CD4-positive, alpha-beta memory T cell (primary cell): ENCODE measurements at regions not wholly inside any gene's neighbourhood (a gene's known extent, or its start where the extent isn't known, plus 50 kb on each side); places are given as distances from the start of the nearest gene placed in this dataset.

Experiments used
- CTCF ChIA-PET: fragments of 350-600 bp; sonication (Branson Sonifier 250); formaldehyde crosslinking; loops from one replicate; lab custom pipeline; 2021; ENCODE audit warnings: inconsistent platforms; ENCODE audit not compliant: partially characterized antibody; lab: Charles Lee
- POLR2A ChIA-PET: fragments of 350-600 bp; sonication (Branson Sonifier 250); formaldehyde crosslinking; loops from one replicate; lab custom pipeline; 2021; ENCODE audit not compliant: partially characterized antibody; lab: Charles Lee
- DNase-seq, 5 donors: peaks; one replicate each; pipeline versions ENCODE4 v3.0.0 to v3.0.0-alpha.2; 2020 to 2022; ENCODE audit warnings: mixed read lengths in 1 of 5
- H3K27ac ChIP-seq: one replicate; pipeline ENCODE4 v1.7.0; 2013; ENCODE audit warnings: low read depth, low read length
- H3K27me3 ChIP-seq: 2 replicates; pipeline ENCODE4 v1.7.0; 2013; ENCODE audit warnings: mild to moderate bottlenecking, low read length, moderate library complexity; ENCODE audit not compliant: insufficient read depth
- H3K36me3 ChIP-seq: 2 replicates; pipeline ENCODE4 v1.7.0; 2013; ENCODE audit warnings: mild to moderate bottlenecking, low read length, moderate library complexity; ENCODE audit not compliant: insufficient read depth
- H3K4me1 ChIP-seq: 2 replicates; pipeline ENCODE4 v1.7.0; 2013; ENCODE audit warnings: mild to moderate bottlenecking, low read length, moderate library complexity; ENCODE audit not compliant: insufficient read depth
- H3K4me3 ChIP-seq, 2 donors: one replicate each; pipeline ENCODE4 v1.7.0; 2013; ENCODE audit warnings: low read length in 2 of 2, mild to moderate bottlenecking in 1 of 2
- H3K9me3 ChIP-seq, 2 donors: one replicate each; pipeline ENCODE4 v1.7.0; 2013; ENCODE audit warnings: low read length in 2 of 2, control low read depth in 1 of 2; ENCODE audit not compliant: control insufficient read depth in 1 of 2
- H3K27ac Mint-ChIP-seq, 7 donors: one replicate each; pipeline ENCODE4 v1.8.0; 2020 to 2021; ENCODE audit warnings: mixed read lengths in 7 of 7, mild to moderate bottlenecking in 6 of 7, inconsistent platforms in 3 of 7, moderate library complexity in 3 of 7
- H3K27me3 Mint-ChIP-seq, 2 donors: one replicate each; pipeline ENCODE4 v1.8.0; 2020 to 2021; ENCODE audit warnings: mixed read lengths in 2 of 2
- H3K36me3 Mint-ChIP-seq, 2 donors: one replicate each; pipeline ENCODE4 v1.8.0; 2020 to 2021; ENCODE audit warnings: mixed read lengths in 2 of 2, inconsistent platforms in 1 of 2, mild to moderate bottlenecking in 1 of 2
- H3K4me1 Mint-ChIP-seq, 4 donors: one replicate each; pipeline ENCODE4 v1.8.0; 2020 to 2021; ENCODE audit warnings: mixed read lengths in 4 of 4, mild to moderate bottlenecking in 1 of 4
- H3K4me3 Mint-ChIP-seq, 8 donors: one replicate each; pipeline ENCODE4 v1.8.0; 2020 to 2021; ENCODE audit warnings: mixed read lengths in 8 of 8, mild to moderate bottlenecking in 7 of 8, moderate library complexity in 6 of 8, inconsistent platforms in 3 of 8
- H3K9me3 Mint-ChIP-seq, 8 donors: one replicate each; pipeline ENCODE4 v1.8.0; 2020 to 2021; ENCODE audit warnings: mixed read lengths in 8 of 8, mild to moderate bottlenecking in 5 of 8, inconsistent platforms in 3 of 8, moderate library complexity in 1 of 8
- intact Hi-C: fragments of 100-400 bp; cut with micrococcal nuclease; formaldehyde crosslinking; loops from one replicate; pipeline ENCODE4 v1.15.1; 2023

GRCh38 chr6:24987446-24988115 is 51.8 kb upstream of the RIPOR2 start:
- DNase-seq = no peak
- Mint-ChIP-seq H3K4me3 (peak overlapping the region in 3 of 8 donors; percentile 15 to 32 (median 25)), H3K27ac (peak overlapping the region in 1 of 7 donors; percentile 11), H3K4me1 (peaks cover 53 to 85% (median 74%) of the 10 kb centered on the region in 4 donors), H3K27me3 (no peaks in the 10 kb centered on the region), H3K9me3 (peaks cover 0 to 7% (median 5%) of the 10 kb centered on the region in 8 donors), H3K36me3 (peaks cover 26 to 39% of the 10 kb centered on the region in 2 donors)
- H3K4me3 ChIP-seq = no peak overlapping the region
- H3K9me3 ChIP-seq = no peaks in the 10 kb centered on the region
- CTCF ChIA-PET = interaction anchor here (0.9 to 11.9 kb wide), 6 partner anchors 13 to 131 kb away, joined by 3 to 153 read pairs (median 4); partner anchors contain the start of gene RIPOR2
- intact Hi-C loops = no loop called here
- no peaks in the 10 kb centered on the region for H3K36me3 ChIP-seq
- H3K27ac ChIP-seq = no peak overlapping the region
- POLR2A ChIA-PET = interaction anchor here (0.6 to 19.9 kb wide), 10 partner anchors 8 to 163 kb away, joined by 3 to 486 read pairs (median 5); partner anchors contain the start of gene RIPOR2
- H3K27me3 ChIP-seq = no peaks in the 10 kb centered on the region
- H3K4me1 ChIP-seq = peaks cover 70% of the 10 kb centered on the region

- H3K4me1 Mint-ChIP-seq = peaks cover 57 to 88% (median 74%) of the 10 kb centered on the region in 4 donors
These were observed 52.8 kb upstream of the RIPOR2 start for GRCh38 chr6:24988562-24988961.

DNA sequence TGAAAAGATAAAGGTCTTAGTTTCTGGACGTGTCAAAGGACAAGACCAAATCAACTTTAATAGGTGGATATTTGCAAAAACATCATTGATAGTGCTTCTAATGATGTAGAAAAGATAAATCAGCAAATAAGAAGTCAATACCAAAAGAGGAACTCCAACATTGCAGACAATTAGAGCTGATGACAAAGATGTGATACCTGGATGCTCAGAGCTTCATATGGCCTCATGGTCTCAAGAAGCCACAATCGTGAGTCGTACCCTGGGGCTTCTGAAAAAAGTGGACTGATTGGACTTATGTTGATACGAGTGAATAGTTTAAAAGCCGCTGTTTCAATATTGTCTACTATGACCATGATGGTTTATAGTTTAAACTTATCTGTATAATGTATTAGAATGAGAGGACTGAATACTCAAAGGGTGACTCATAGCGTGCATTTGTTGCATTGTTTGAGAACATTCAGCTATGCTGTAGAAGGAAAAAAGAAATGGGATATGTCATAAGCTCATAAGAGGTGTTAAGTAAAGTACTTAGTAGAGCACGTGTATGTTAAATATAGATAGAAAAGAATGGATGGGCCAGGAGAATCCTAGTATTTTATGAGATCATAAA is 54.6 kb upstream of the RIPOR2 start:
- ChIA-PET CTCF (interaction anchor here (0.8 to 8.3 kb wide), 28 partner anchors 12 to 144 kb away, joined by 3 to 367 read pairs (median 21); partner anchors contain the start of gene RIPOR2), POLR2A (interaction anchor here (0.8 to 19.9 kb wide), 18 partner anchors 10 to 132 kb away, joined by 3 to 486 read pairs (median 19); partner anchors contain the start of gene RIPOR2)
- H3K9me3 Mint-ChIP-seq = peaks cover 0 to 9% (median 5%) of the 10 kb centered on the region in 8 donors
- DNase-seq = no peak
- H3K4me3 Mint-ChIP-seq = peak overlapping the region in 4 of 8 donors; percentile 4 to 83 (median 30)
- H3K27me3 ChIP-seq = no peaks in the 10 kb centered on the region
- H3K4me1 ChIP-seq = peaks cover 74% of the 10 kb centered on the region
- intact Hi-C loops = no loop called here
- no peaks in the 10 kb centered on the region for H3K36me3 ChIP-seq
- H3K4me3 ChIP-seq = no peak overlapping the region
- peak overlapping the region in 6 of 7 donors; percentile 23 to 86 (median 65) for H3K27ac Mint-ChIP-seq
- H3K9me3 ChIP-seq = no peaks in the 10 kb centered on the region
- no peak overlapping the region for H3K27ac ChIP-seq
- H3K36me3 Mint-ChIP-seq = peaks cover 21 to 42% of the 10 kb centered on the region in 2 donors
- no peaks in the 10 kb centered on the region for H3K27me3 Mint-ChIP-seq
- peaks cover 64 to 88% (median 77%) of the 10 kb centered on the region in 4 donors for H3K4me1 Mint-ChIP-seq

More at GRCh38 chr6:24988562-24988961, 52.8 kb upstream of the RIPOR2 start:
- Histone ChIP-seq H3K4me1 (peaks cover 70% of the 10 kb centered on the region), H3K9me3 (no peaks in the 10 kb centered on the region), H3K27ac (no peak overlapping the region), H3K27me3 (no peaks in the 10 kb centered on the region), H3K4me3 (no peak overlapping the region), H3K36me3 (no peaks in the 10 kb centered on the region)
- peak overlapping the region in 1 of 8 donors; percentile 41 for H3K4me3 Mint-ChIP-seq
- ChIA-PET CTCF (interaction anchor here (0.9 to 11.9 kb wide), 7 partner anchors 10 to 132 kb away, joined by 4 to 367 read pairs (median 18); partner anchors contain the start of gene RIPOR2), POLR2A (interaction anchor here (1.2 to 19.9 kb wide), 7 partner anchors 9 to 63 kb away, joined by 3 to 486 read pairs (median 8); partner anchors contain the start of gene RIPOR2)
- peaks cover 0 to 7% (median 5%) of the 10 kb centered on the region in 8 donors for H3K9me3 Mint-ChIP-seq
- H3K27ac Mint-ChIP-seq = peak overlapping the region in 3 of 7 donors; percentile 1 to 56 (median 49)
- intact Hi-C loops = no loop called here
- DNase-seq = no peak
- no peaks in the 10 kb centered on the region for H3K27me3 Mint-ChIP-seq
- peaks cover 26 to 39% of the 10 kb centered on the region in 2 donors for H3K36me3 Mint-ChIP-seq

DNA sequence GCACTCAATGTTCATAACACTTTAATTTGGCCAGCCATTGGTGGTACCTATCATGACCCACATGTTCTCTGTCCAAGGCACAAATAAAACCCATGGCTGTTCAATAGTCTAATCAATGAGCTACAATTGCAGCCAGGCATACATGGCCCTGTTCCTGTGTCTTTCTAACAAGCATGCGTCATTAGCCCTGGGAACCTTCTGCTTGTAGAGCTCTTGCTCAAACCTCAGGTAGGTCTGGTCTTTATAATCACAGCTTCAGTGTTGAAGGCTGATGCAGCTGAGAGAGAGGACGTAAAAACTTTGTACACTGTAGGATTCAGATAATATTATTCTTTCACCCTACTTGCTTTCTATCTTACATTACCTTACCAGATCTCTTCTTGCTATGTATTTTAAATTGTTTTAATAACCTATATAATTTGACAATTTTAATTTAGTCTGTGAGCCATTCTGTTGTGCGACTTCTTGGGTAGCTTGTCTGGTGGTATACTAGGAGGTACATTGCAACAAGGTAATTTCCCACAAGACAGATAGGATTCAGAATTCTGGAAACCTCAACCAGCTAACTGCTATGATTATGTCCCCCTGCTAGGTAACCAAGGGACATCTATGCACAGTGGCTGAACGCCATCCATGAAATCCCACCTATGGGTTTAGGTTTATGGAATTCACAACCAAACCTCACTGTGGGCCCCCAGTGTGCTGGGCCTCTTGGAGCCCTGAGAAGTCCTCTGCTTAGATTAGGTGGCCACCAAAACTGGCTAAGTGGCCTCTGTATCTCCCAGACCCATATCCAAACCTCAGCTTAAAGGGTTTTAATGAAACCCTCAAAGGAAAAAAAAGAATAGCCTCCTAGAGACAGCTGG is 55.4 kb upstream of the RIPOR2 start:
- Mint-ChIP-seq H3K4me1 (peaks cover 60 to 84% (median 73%) of the 10 kb centered on the region in 4 donors), H3K4me3 (peak overlapping the region in 7 of 8 donors; percentile 29 to 83 (median 72)), H3K9me3 (peaks cover 0 to 10% (median 5%) of the 10 kb centered on the region in 8 donors), H3K27ac (peak overlapping the region; percentile 81 to 94 (median 85)), H3K36me3 (peaks cover 21 to 41% of the 10 kb centered on the region in 2 donors), H3K27me3 (no peaks in the 10 kb centered on the region)
- H3K9me3 ChIP-seq = no peaks in the 10 kb centered on the region
- no peak for DNase-seq
- no peaks in the 10 kb centered on the region for H3K36me3 ChIP-seq
- H3K4me1 ChIP-seq = peaks cover 66% of the 10 kb centered on the region
- POLR2A ChIA-PET = interaction anchor here (0.8 to 19.9 kb wide), 39 partner anchors 11 to 145 kb away, joined by 3 to 486 read pairs (median 7); partner anchors contain the start of gene RIPOR2
- intact Hi-C loops = no loop called here
- CTCF ChIA-PET = interaction anchor here (0.8 to 8.3 kb wide), 48 partner anchors 9 to 159 kb away, joined by 3 to 367 read pairs (median 13); partner anchors contain the start of gene RIPOR2
- peak overlapping the region in 1 of 2 donors; percentile 31 for H3K4me3 ChIP-seq
- H3K27me3 ChIP-seq = no peaks in the 10 kb centered on the region
- H3K27ac ChIP-seq = peak overlapping the region; percentile 29

- peaks cover 61 to 84% (median 75%) of the 10 kb centered on the region in 4 donors for H3K4me1 Mint-ChIP-seq
- Histone ChIP-seq H3K4me3 (peak overlapping the region in 1 of 2 donors; percentile 31), H3K36me3 (no peaks in the 10 kb centered on the region), H3K4me1 (peaks cover 66% of the 10 kb centered on the region), H3K27ac (peak overlapping the region; percentile 29), H3K9me3 (no peaks in the 10 kb centered on the region), H3K27me3 (no peaks in the 10 kb centered on the region)
- intact Hi-C loops = loop anchor here (1.0 to 2.0 kb wide), 8 partner anchors 15 to 136 kb away; no protein-coding TSS in a partner anchor
- H3K27ac Mint-ChIP-seq = peak overlapping the region; percentile 75 to 94 (median 83)
- peaks cover 15 to 33% of the 10 kb centered on the region in 2 donors for H3K36me3 Mint-ChIP-seq
- POLR2A ChIA-PET = interaction anchor here (0.8 to 19.9 kb wide), 38 partner anchors 12 to 146 kb away, joined by 3 to 486 read pairs (median 7); partner anchors contain the start of gene RIPOR2
- H3K9me3 Mint-ChIP-seq = peaks cover 0 to 10% (median 2%) of the 10 kb centered on the region in 8 donors
- H3K4me3 Mint-ChIP-seq = peak overlapping the region in 7 of 8 donors; percentile 29 to 83 (median 72)
- H3K27me3 Mint-ChIP-seq = no peaks in the 10 kb centered on the region
- CTCF ChIA-PET = interaction anchor here (0.7 to 8.3 kb wide), 44 partner anchors 8 to 159 kb away, joined by 3 to 367 read pairs (median 14); partner anchors contain the start of gene RIPOR2
- DNase-seq = peak; percentile 80 to 84 (median 80)
These were observed 56.2 kb upstream of the RIPOR2 start for GRCh38 chr6:24991810-24992467.
